Naive B cell (primary cell): ENCODE measurements at regions not wholly inside any gene's neighbourhood (a gene's known extent, or its start where the extent isn't known, plus 50 kb on each side); places are given as distances from the start of the nearest gene placed in this dataset.
A peak's percentile ranks its signal among the peaks of the same experiment; 100 is the strongest.
"Not testable (repeated sequence)": the region's sequence is repeated elsewhere in the genome, so short reads cannot be mapped to it uniquely, and the experiment has no call there.

Experiments used
- ATAC-seq, 2 donors: fragments of 150-1000 bp; cut with Tn5 transposase; 2 replicates each; pipeline ENCODE4 v1.10.0; 2021; ENCODE audit warnings: low read depth in 2 of 2, mild to moderate bottlenecking in 2 of 2, moderate library complexity in 2 of 2
- DNase-seq: peaks from one replicate; pipeline ENCODE4 v3.0.0; 2022
- H3K27ac Mint-ChIP-seq, 6 donors: one replicate each; pipeline ENCODE4 v1.8.0; 2020 to 2022; ENCODE audit warnings: mild to moderate bottlenecking in 6 of 6, mixed read lengths in 6 of 6, moderate library complexity in 5 of 6, inconsistent platforms in 2 of 6
- H3K27me3 Mint-ChIP-seq, 3 donors: one replicate each; pipeline ENCODE4 v1.8.0; 2021 to 2022; ENCODE audit warnings: mixed read lengths in 3 of 3, mild to moderate bottlenecking in 1 of 3
- H3K36me3 Mint-ChIP-seq, 2 donors: one replicate each; pipeline ENCODE4 v1.8.0; 2020 to 2022; ENCODE audit warnings: mixed read lengths in 2 of 2, inconsistent platforms in 1 of 2, mild to moderate bottlenecking in 1 of 2
- H3K4me1 Mint-ChIP-seq, 3 donors: one replicate each; pipeline ENCODE4 v1.8.0; 2020 to 2022; ENCODE audit warnings: mixed read lengths in 3 of 3, inconsistent platforms in 1 of 3, mild to moderate bottlenecking in 1 of 3, moderate library complexity in 1 of 3
- H3K4me3 Mint-ChIP-seq, 8 donors: one replicate each; pipeline ENCODE4 v1.8.0; 2020 to 2022; ENCODE audit warnings: mild to moderate bottlenecking in 8 of 8, mixed read lengths in 8 of 8, moderate library complexity in 8 of 8, inconsistent platforms in 2 of 8
- H3K9me3 Mint-ChIP-seq, 7 donors: one replicate each; pipeline ENCODE4 v1.8.0; 2020 to 2022; ENCODE audit warnings: mixed read lengths in 7 of 7, mild to moderate bottlenecking in 5 of 7, inconsistent platforms in 2 of 7, moderate library complexity in 1 of 7

- no peak overlapping the region for H3K4me3 Mint-ChIP-seq
These were observed 374.2 kb upstream of the KLF6 start for GRCh38 chr10:4159173-4159572.

GRCh38 chr10:4154191-4154715, 369.2 kb upstream of the KLF6 start:
- DNase-seq (no peak), ATAC-seq (no peak)
- H3K4me3 Mint-ChIP-seq, result no peak overlapping the region
- H3K27ac Mint-ChIP-seq, result no peak overlapping the region
- no peaks in the 10 kb centered on the region for H3K36me3 Mint-ChIP-seq
- H3K9me3 Mint-ChIP-seq, result peaks cover 0 to 2% (median 0%) of the 10 kb centered on the region in 7 donors
- peaks cover 0 to 5% (median 3%) of the 10 kb centered on the region in 3 donors for H3K4me1 Mint-ChIP-seq
- no peaks in the 10 kb centered on the region for H3K27me3 Mint-ChIP-seq

More at GRCh38 chr10:4159173-4159572, 374.2 kb upstream of the KLF6 start:
- DNase-seq, result no peak
- no peak overlapping the region for H3K27ac Mint-ChIP-seq
- peaks cover 9 to 12% (median 10%) of the 10 kb centered on the region in 3 donors for H3K4me1 Mint-ChIP-seq
- H3K36me3 Mint-ChIP-seq, result peaks cover 0 to 7% of the 10 kb centered on the region in 2 donors
- H3K27me3 Mint-ChIP-seq, result no peaks in the 10 kb centered on the region
- H3K9me3 Mint-ChIP-seq, result peaks cover 0 to 4% (median 2%) of the 10 kb centered on the region in 7 donors
- no peak for ATAC-seq

- no peak for DNase-seq
- Mint-ChIP-seq H3K9me3 (peaks cover 0 to 2% (median 1%) of the 10 kb centered on the region in 7 donors), H3K27ac (peak overlapping the region in 1 of 6 donors; percentile 68), H3K4me3 (peak overlapping the region in 1 of 8 donors; percentile 29), H3K27me3 (peaks cover 0 to 2% (median 0%) of the 10 kb centered on the region in 3 donors), H3K36me3 (peaks cover 0 to 2% of the 10 kb centered on the region in 2 donors), H3K4me1 (peaks cover 0 to 5% (median 3%) of the 10 kb centered on the region in 3 donors)
- no peak for ATAC-seq
These were observed 366.5 kb upstream of the KLF6 start for GRCh38 chr10:4151466-4151865.

- Mint-ChIP-seq H3K27ac (no peak overlapping the region), H3K36me3 (peaks cover 0 to 9% of the 10 kb centered on the region in 2 donors), H3K9me3 (peaks cover 0 to 5% (median 1%) of the 10 kb centered on the region in 7 donors), H3K4me3 (no peak overlapping the region), H3K27me3 (peaks cover 0 to 8% (median 0%) of the 10 kb centered on the region in 3 donors), H3K4me1 (peaks cover 0 to 5% (median 3%) of the 10 kb centered on the region in 3 donors)
- ATAC-seq, result no peak
- DNase-seq, result no peak
These were observed 365.7 kb upstream of the KLF6 start for GRCh38 chr10:4150676-4151075.

GRCh38 chr10:4149460-4149859, 364.5 kb upstream of the KLF6 start:
- ATAC-seq, H3K4me1 Mint-ChIP-seq, DNase-seq, H3K9me3 Mint-ChIP-seq, H3K36me3 Mint-ChIP-seq, H3K4me3 Mint-ChIP-seq: not testable (repeated sequence)
- Mint-ChIP-seq H3K27me3 (peaks cover 0 to 14% (median 0%) of the 10 kb centered on the region in 3 donors), H3K27ac (peak overlapping the region in 4 of 6 donors; percentile 73 to 86 (median 79))

- peaks cover 0 to 7% (median 2%) of the 10 kb centered on the region in 7 donors for H3K9me3 Mint-ChIP-seq
- no peak for ATAC-seq
These were observed 362.2 kb upstream of the KLF6 start for GRCh38 chr10:4147245-4147644.

GRCh38 chr10:4144817-4145216, 359.8 kb upstream of the KLF6 start:
- Mint-ChIP-seq H3K36me3 (peaks cover 15 to 34% of the 10 kb centered on the region in 2 donors), H3K4me3 (no peak overlapping the region), H3K9me3 (peaks cover 5 to 30% (median 22%) of the 10 kb centered on the region in 7 donors), H3K4me1 (peaks cover 0 to 3% (median 0%) of the 10 kb centered on the region in 3 donors), H3K27ac (no peak overlapping the region), H3K27me3 (peaks cover 0 to 14% (median 7%) of the 10 kb centered on the region in 3 donors)
- DNase-seq, result no peak
- no peak for ATAC-seq

More at GRCh38 chr10:4147245-4147644, 362.2 kb upstream of the KLF6 start:
- H3K27me3 Mint-ChIP-seq, result peaks cover 0 to 14% (median 0%) of the 10 kb centered on the region in 3 donors
- H3K4me3 Mint-ChIP-seq, result no peak overlapping the region
- H3K27ac Mint-ChIP-seq, result no peak overlapping the region
- peaks cover 0 to 12% of the 10 kb centered on the region in 2 donors for H3K36me3 Mint-ChIP-seq
- H3K4me1 Mint-ChIP-seq, result peaks cover 0 to 5% (median 3%) of the 10 kb centered on the region in 3 donors
- no peak for DNase-seq

- DNase-seq (no peak), ATAC-seq (no peak)
- H3K9me3 Mint-ChIP-seq, result peaks cover 5 to 40% (median 26%) of the 10 kb centered on the region in 7 donors
- no peak overlapping the region for H3K4me3 Mint-ChIP-seq
- H3K4me1 Mint-ChIP-seq, result peaks cover 2 to 8% (median 3%) of the 10 kb centered on the region in 3 donors
- peak overlapping the region in 1 of 6 donors; percentile 47 for H3K27ac Mint-ChIP-seq
- peaks cover 0 to 12% (median 7%) of the 10 kb centered on the region in 3 donors for H3K27me3 Mint-ChIP-seq
- peaks cover 20 to 40% of the 10 kb centered on the region in 2 donors for H3K36me3 Mint-ChIP-seq
These were observed 356.5 kb upstream of the KLF6 start for GRCh38 chr10:4141471-4141870.

- peaks cover 20 to 33% of the 10 kb centered on the region in 2 donors for H3K36me3 Mint-ChIP-seq
These were observed 353.2 kb upstream of the KLF6 start for GRCh38 chr10:4138146-4138721.

GRCh38 chr10:4137299-4137698, 352.3 kb upstream of the KLF6 start:
- Mint-ChIP-seq H3K36me3 (peaks cover 20 to 31% of the 10 kb centered on the region in 2 donors), H3K27ac (no peak overlapping the region), H3K9me3 (peaks cover 5 to 34% (median 22%) of the 10 kb centered on the region in 7 donors), H3K4me1 (peaks cover 19 to 29% (median 26%) of the 10 kb centered on the region in 3 donors), H3K27me3 (peaks cover 0 to 7% (median 0%) of the 10 kb centered on the region in 3 donors), H3K4me3 (no peak overlapping the region)
- no peak for ATAC-seq
- no peak for DNase-seq

More at GRCh38 chr10:4138146-4138721, 353.2 kb upstream of the KLF6 start:
- H3K4me3 Mint-ChIP-seq, result no peak overlapping the region
- DNase-seq (no peak), ATAC-seq (no peak)
- peaks cover 5 to 40% (median 25%) of the 10 kb centered on the region in 7 donors for H3K9me3 Mint-ChIP-seq
- H3K4me1 Mint-ChIP-seq, result peaks cover 19 to 29% (median 26%) of the 10 kb centered on the region in 3 donors
- H3K27ac Mint-ChIP-seq, result no peak overlapping the region
- peaks cover 0 to 7% (median 0%) of the 10 kb centered on the region in 3 donors for H3K27me3 Mint-ChIP-seq

- ATAC-seq (peak in 1 of 2 donors; percentile 24), DNase-seq (no peak)
- H3K27me3 Mint-ChIP-seq, result no peaks in the 10 kb centered on the region
- H3K4me3 Mint-ChIP-seq, result peak overlapping the region in 1 of 8 donors; percentile 12
- H3K27ac Mint-ChIP-seq, result no peak overlapping the region
- H3K9me3 Mint-ChIP-seq, result peaks cover 5 to 22% (median 11%) of the 10 kb centered on the region in 7 donors
- H3K36me3 Mint-ChIP-seq, result peaks cover 13 to 19% of the 10 kb centered on the region in 2 donors
- H3K4me1 Mint-ChIP-seq, result peaks cover 19 to 29% (median 26%) of the 10 kb centered on the region in 3 donors
These were observed 351.1 kb upstream of the KLF6 start for GRCh38 chr10:4136121-4136520.

GRCh38 chr10:4132216-4132556, 347.2 kb upstream of the KLF6 start:
- Mint-ChIP-seq H3K27me3 (no peaks in the 10 kb centered on the region), H3K27ac (no peak overlapping the region), H3K36me3 (no peaks in the 10 kb centered on the region), H3K4me3 (no peak overlapping the region), H3K9me3 (no peaks in the 10 kb centered on the region), H3K4me1 (peaks cover 27 to 30% (median 28%) of the 10 kb centered on the region in 3 donors)
- DNase-seq (no peak), ATAC-seq (no peak)

- Mint-ChIP-seq H3K36me3 (peaks cover 0 to under 1% of the 10 kb centered on the region in 2 donors), H3K4me3 (no peak overlapping the region), H3K4me1 (peaks cover 23 to 29% (median 29%) of the 10 kb centered on the region in 3 donors), H3K27ac (no peak overlapping the region), H3K27me3 (no peaks in the 10 kb centered on the region), H3K9me3 (peaks cover 0 to under 1% (median 0%) of the 10 kb centered on the region in 7 donors)
- DNase-seq (peak; percentile 75), ATAC-seq (peak; percentile 68 to 72)
These were observed 346.6 kb upstream of the KLF6 start for GRCh38 chr10:4131407-4132215.
